22Rv1 (cell line): ENCODE measurements at regions not wholly inside any gene's neighbourhood (a gene's known extent, or its start where the extent isn't known, plus 50 kb on each side); places are given as distances from the start of the nearest gene placed in this dataset.
A peak's percentile ranks its signal among the peaks of the same experiment; 100 is the strongest.
"Not testable (repeated sequence)": the region's sequence is repeated elsewhere in the genome, so short reads cannot be mapped to it uniquely, and the experiment has no call there.

Experiments used
- H3K27ac ChIP-seq: fragments of 450-650 bp; 2 replicates; pipeline ENCODE4 v1.5.1; 2017
- ZFX ChIP-seq: fragments of 450-650 bp; IDR thresholded peaks from 2 replicates; pipeline ENCODE4 v1.6.1; 2017; ENCODE audit warnings: antibody characterized with exemption, borderline replicate concordance
- TF ChIP-seq, protein P1 (sequence below): fragments of 450-650 bp; IDR thresholded peaks from 2 replicates; pipeline ENCODE4 v1.5.1; 2017; ENCODE audit warnings: mild to moderate bottlenecking

DNA sequence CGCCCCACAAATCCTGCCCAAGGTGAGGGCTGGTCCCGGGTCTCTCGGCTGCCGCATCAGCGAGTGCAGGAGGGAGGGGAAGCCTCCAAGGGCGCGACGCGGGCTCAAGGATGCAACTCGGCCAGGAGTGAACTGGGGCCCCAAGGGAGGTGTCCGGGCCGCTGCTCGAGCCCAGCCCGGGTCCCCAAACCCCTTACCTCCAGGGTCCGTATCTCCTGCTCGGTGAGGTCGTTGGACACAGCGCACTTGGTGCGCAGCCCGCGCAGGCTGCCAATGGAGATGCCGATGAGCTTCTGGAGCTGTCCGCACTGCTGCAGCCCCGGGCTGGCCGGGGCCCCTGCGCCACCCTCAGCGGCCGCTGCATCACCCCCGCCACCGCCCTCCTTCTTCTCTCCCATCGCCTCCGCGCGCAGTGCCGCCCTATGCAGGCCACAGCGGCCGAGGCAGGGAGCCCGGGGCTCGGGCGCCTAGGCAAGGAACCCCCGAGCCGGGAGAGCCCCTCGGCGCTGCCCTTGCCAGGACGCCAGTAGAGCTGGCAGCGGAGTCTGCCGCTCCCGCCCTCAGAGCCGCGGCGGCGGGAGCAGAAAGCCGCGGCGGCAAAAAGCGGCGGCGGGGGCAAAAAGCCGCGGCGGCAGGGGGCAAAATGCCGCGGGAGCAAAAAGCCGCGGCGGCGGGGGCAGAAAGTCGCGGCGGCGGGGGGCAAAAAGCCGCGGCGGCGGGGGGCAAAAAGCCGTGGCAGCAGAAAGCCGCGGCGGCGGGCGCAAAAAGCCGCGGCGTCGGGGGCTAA, 135.1 kb downstream of the ZNF92 start:
- 0 out of 2 replicates have a peak overlapping the region, but pooled peaks have one; percentile 35 for H3K27ac ChIP-seq

DNA sequence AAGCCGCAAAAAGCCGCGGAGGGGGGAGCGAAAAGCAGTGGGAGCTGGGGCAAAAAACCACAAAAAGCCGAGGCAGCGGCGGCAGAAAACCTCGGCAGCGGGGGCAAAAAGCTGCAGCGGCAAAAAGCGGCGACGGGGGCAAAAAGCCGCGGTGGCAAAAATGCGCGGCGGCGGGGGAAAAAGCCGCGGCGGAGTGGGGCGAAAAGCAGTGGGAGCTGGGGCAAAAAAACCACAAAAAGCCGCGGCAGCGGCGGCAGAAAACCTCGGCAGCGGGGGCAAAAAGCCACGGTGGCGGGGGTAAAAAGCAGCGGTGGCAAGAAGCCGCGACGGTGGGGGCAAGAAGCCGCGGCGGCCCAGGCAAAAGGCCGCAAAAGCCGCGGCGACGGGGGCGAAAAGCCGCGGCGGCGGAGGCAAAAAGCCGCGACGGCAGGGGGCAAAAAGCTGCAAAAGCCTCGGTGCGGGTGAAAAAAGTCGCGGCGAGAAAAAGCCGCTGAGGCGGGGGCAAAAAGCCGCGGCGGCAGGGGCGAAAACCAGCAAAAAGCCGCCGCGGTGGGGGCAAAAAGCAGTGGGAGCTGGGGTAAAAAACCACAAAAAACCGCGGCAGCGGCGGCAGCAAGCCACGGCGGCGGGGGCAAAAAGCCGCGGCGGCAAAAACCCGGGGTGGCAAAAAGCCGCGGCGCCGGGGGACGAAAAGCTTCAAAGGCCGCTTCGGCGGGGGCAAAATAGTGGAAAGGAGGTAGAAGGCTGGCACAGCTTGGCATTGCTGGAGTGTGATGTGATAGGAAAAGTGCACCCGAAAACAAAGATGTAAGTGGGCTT, 135.9 kb downstream of the ZNF92 start:
- TF ChIP-seq ZFX = no peak
- TF ChIP-seq, protein P1, sequence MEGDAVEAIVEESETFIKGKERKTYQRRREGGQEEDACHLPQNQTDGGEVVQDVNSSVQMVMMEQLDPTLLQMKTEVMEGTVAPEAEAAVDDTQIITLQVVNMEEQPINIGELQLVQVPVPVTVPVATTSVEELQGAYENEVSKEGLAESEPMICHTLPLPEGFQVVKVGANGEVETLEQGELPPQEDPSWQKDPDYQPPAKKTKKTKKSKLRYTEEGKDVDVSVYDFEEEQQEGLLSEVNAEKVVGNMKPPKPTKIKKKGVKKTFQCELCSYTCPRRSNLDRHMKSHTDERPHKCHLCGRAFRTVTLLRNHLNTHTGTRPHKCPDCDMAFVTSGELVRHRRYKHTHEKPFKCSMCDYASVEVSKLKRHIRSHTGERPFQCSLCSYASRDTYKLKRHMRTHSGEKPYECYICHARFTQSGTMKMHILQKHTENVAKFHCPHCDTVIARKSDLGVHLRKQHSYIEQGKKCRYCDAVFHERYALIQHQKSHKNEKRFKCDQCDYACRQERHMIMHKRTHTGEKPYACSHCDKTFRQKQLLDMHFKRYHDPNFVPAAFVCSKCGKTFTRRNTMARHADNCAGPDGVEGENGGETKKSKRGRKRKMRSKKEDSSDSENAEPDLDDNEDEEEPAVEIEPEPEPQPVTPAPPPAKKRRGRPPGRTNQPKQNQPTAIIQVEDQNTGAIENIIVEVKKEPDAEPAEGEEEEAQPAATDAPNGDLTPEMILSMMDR = no peak
- 0 out of 2 replicates have a peak overlapping the region, but pooled peaks have one; percentile 35 for H3K27ac ChIP-seq

More for the DNA sequence above, 135.1 kb downstream of the ZNF92 start:
- TF ChIP-seq, protein P1 = 0 out of 2 replicates have a peak, but pooled peaks have one; percentile 6

DNA sequence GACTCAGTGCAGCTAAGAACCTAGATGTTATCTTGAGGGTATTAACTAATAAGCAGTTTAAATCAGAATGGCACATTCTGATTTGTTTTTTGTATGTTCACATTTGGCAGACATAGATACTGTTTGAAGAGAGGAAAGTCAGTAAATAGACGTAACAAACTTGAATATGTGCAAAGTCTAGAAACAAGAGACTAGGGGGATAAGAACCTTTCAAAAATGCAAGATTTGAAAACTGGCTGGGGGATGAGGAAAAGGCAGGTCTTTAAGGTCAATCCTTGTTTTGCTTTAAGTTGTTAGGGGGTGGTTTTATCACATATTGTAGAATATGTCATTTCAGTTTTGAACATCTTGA, 136.5 kb downstream of the ZNF92 start:
- 0 out of 2 replicates have a peak overlapping the region, but pooled peaks have one; percentile 35 for H3K27ac ChIP-seq

DNA sequence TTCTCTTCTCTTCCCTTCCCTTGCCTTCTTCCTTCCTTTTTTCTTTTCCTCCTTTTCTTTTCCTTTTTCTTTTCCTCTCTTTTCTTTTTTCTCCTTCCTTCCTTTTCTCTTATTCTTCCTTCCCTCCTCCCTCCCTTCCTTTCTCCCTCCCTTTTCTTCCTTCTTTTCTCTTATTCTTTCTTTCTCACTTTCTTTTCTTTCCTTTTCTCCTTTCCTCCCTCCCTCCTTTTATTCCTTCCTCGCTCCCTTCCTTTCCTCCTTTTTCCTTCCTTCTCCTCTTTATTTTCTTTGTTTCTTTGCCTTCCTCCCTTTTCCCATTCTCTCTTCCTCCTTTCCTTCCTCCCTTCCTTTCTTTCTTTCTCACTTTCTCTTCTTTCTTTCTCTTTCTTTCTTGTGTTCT, 146.1 kb downstream of the ZNF92 start:
- H3K27ac ChIP-seq = not testable (repeated sequence)

DNA sequence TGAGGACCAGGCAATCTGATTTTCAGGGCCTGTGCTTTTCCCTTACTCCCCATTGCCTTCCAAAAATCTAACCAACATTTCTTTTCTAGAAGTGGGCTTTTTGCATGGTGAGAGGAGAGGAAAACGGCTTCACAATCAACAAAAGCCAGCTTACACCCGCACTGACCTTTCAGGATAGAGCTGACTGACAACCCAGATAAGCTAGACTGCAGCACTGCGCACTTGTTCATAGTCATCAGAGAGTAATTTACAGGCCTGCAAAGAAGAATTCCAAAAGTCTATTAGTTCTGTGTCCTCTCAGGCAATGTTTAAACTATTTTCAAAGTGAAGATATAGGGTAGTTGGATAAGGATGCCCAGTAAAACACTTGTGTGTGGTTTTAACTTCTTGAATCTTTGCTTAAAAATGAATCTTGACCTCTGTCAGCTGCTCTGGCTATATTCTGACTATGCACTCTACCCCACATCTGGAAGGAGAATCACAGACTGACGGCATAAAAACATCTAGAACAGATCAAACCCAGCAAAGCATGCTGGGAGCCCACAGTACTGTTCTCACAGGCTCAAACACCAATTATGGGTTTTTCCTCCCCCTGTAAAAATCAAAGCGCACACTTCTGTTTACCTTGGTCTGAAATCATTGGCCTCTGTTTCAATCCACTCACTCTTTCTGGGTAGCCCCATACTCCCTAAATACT, 172.0 kb downstream of the ZNF92 start:
- H3K27ac ChIP-seq = not testable (repeated sequence)

DNA sequence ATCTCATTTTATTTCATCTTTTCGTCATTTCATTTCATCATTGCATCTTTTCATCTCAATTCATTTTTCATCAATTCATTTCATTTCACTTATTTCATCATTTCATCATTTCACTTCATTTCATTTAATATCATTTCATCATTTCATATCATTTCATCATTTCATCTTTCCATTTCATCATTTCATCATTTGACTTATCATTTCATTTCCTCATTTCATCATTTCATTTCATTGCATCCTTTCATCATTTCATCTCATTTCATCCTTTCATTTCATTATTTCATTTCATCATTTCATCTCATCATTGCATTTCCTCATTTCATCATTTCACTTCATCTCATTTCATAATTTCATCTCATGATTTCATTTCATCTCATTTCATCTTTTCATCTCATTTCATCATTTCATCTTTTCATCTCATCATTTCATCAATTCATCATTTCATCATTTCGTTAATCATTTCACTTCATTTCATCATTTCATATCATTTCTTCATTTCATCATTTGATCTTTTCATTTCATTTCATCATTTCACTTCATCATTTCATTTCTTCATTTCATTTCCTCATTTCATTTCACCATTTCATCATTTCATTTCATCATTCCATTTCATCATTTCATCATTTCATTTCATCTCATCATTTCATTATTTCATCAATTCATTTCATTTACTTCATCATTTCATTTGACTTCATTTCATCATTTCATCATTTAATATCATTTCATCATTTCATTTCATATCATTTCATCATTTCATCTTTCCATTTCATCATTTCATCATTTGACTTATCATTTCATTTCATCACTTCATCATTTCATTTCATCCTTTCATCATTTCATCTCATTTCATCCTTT, 176.2 kb downstream of the ZNF92 start:
- H3K27ac ChIP-seq = not testable (repeated sequence)

DNA sequence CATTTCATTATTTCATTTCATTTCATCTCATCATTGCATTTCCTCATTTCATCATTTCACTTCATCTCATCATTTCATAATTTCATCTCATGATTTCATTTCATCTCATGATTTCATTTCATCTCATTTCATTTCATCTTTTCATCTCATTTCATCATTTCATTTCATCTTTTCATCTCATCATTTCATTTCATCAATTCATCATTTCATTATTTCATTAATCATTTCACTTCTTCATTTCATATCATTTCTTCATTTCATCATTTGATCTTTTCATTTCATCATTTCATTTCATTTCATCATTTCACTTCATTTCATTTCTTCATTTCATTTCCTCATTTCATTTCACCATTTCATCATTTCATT, 176.8 kb downstream of the ZNF92 start:
- not testable (repeated sequence) for H3K27ac ChIP-seq

DNA sequence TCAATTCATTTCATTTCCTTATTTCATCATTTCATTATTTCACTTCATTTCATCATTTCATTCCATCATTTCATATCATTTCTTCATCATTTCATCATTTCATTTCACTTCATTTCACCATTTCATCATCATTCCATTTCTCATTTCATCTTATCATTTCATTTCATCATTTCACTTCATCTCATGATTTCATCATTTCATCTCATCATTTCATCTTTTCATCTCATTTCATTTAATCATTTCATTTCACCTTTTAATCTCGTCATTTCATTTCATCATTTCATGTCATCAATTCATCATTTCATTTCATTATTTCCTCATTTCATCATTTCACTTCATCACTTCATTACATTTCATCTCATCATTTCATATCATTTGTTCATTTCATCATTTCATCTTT, 177.4 kb downstream of the ZNF92 start:
- H3K27ac ChIP-seq = not testable (repeated sequence)

DNA sequence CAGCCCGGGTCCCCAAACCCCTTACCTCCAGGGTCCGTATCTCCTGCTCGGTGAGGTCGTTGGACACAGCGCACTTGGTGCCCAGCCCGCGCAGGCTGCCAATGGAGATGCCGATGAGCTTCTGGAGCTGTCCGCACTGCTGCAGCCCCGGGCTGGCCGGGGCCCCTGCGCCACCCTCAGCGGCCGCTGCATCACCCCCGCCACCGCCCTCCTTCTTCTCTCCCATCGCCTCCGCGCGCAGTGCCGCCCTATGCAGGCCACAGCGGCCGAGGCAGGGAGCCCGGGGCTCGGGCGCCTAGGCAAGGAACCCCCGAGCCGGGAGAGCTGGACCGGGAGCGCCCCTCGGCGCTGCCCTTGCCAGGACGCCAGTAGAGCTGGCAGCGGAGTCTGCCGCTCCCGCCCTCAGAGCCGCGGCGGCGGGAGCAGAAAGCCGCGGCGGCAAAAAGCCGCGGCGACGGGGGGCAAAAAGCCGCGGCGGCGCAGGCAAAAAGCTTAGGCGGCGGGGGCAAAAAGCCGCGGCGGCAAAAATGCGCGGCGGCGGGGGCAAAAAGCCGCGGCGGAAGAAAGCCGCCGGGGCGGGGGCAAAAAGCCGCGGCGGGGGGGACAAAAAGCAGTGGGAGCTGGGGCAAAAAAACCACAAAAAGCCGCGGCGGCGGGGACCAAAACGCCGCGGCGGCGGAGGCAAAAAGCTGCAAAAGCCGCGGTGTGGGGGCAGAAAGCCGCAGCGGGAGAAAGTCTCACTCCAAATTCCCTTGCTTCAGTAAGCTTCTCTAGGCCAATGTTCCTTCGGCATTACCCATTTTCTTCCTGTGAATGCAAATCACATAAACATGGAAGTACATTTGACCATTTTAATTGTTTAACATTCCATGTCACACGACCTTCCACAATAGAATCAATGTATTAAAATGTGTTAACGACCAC, 181.2 kb downstream of the ZNF92 start:
- not testable (repeated sequence) for H3K27ac ChIP-seq

DNA sequence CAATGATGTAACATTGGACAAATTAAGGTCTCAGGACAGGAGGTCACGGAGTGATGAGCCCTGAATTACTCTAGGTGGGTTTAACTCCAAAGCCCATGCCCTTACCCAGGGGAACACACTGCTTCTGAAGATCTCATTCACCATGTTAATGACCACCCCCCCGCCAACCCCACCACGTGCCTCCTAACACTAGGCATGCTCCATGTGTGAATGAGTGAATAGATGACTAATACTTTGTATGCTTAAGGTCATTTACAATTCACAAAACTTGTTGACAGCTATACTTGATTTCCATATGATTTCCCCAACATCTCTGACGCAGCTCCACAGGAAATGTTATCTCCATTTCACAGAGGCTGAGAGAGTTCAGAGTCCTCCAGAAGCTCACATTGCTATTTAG, 184.9 kb downstream of the ZNF92 start:
- H3K27ac ChIP-seq = not testable (repeated sequence)

DNA sequence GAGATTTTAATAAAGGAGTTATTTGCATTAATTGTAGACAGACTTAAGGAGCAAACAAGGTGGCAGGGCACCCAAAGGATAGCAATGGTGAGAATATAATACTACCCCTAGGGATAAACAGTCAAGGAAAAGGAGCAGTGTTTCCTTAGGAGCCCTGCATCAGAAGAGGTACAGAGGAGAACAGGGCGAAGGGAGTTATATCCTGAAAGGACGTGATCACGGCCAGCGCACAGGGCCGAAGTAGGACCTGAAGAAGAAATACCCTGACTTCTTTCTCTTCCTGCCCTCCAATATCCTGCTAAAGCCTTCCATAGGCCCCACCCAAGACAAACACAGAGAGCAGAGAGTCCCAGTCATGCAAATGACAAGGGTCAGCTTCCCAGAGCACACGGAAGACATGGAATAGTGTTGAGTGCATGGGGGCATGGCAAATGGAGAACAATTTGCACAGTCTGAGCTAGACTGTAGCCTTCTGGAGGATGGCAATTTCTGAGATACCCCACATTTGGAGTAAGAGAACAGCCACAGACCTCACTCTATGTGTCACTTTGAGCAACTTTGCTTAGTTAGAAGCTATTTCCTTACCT, 188.2 kb downstream of the ZNF92 start:
- not testable (repeated sequence) for H3K27ac ChIP-seq

DNA sequence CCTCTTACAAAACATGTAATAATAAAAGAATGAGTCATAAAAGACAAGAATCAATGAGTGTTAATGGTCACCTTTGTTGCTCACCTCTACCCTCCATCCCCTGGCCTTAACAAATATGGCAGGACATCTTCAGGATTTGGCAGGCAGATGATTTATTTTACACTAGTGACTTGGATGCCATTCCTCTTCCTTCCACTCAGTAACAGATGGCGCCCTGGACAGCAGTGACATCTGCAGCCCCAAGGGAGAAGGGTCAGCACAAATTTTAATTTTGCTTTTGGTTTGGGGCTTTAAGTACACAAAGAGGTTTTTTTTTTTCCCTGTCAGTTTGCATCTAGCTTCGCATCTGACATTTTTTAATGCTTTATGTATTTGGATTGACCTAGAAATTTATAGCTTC, 188.9 kb downstream of the ZNF92 start:
- not testable (repeated sequence) for H3K27ac ChIP-seq

DNA sequence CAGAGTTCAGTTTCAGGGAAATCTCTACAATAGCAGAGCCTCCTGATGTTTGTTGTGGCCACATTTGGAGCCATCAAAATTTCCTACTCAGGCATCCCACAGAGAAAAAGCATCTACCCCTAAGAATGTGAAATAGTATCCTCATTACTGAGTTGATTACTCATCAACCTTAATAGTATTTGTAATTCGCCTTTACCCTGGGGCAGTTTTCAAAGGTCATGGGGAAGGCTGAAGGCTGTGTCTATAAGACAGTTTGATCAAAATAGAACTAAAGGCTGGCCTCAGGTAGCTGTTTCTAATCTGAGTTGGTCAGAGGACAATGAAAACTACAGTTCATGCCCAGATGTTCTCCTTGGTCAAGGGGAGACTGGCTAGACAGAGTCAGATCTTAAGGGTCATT, 189.7 kb downstream of the ZNF92 start:
- not testable (repeated sequence) for H3K27ac ChIP-seq

DNA sequence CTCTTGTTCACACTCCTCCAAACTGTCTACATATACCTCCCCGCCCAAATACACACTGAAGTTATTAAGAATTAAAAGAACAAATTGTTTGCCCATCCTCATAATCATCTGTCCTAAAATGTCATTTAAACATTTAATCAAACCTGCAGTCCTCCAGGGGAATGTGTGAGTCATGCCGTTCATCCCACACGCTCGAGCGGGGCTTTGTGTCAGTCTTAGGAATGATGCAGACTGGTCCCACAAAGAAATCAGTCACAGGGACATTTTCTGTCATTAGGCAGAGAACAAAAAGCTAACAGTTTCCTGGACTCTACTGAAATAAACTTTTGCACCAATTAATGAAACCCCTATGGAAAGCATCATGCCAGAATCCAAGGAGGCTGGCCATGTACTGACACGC, 194.6 kb downstream of the ZNF92 start:
- H3K27ac ChIP-seq = not testable (repeated sequence)

DNA sequence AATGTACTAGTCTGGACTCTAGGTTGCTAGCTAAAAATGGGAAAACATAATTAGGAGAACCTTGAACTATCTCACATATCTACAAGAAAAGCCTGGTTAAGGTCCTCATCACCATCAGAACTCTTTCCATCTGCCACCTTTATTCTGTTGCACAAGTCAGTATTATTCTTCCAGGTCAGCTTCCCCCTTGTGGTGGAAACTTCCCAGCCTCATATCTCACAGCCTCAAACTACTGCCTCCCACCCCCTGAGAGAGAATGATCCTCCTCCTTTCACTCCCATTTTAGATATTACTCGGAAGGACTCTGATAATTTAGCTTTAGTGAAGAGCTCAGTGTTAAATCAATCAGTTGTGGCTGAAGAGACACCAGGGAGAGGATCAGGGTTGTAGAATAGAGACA, 197.3 kb downstream of the ZNF92 start:
- H3K27ac ChIP-seq = not testable (repeated sequence)

DNA sequence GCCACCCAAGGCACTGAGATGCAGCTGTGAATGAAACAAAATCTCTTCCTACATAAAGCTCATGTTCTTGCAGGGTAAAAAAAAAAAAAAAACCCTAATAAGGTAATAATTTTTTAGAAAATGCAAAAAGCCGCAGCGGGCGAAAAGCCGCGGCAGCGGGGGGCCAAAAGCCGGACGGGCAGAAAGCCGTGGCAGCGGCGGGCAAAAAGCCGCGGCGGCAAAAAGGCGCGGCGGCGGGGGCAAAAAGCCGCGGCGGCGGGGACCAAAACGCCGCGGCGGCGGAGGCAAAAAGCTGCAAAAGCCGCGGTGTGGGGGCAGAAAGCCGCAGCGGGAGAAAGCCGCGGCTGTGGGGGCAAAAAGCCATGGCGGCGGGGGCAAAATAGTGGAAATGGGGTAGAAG, 198.9 kb downstream of the ZNF92 start:
- not testable (repeated sequence) for H3K27ac ChIP-seq

DNA sequence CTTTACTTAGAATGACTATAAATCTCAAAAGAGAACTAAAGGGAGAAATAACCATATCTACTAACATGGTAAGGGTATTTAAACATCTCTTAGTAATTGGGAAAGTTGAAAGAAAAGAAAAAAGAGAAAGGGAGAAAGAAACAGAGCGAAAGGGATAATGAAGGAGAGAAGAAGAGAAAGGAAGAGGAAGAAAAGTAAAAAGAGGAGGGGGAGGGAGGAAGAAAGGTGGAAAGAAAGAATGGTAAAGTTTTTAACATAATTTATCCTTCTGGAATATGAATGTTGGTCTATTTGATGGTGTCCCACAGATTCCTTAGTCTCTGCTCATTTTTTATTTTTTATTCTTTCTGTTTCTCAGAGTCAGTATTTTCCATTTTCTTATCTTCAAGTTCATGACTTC, 202.7 kb downstream of the ZNF92 start:
- not testable (repeated sequence) for H3K27ac ChIP-seq
